ENCODE measurements at regions not wholly inside any gene's neighbourhood (a gene's known extent, or its start where the extent isn't known, plus 50 kb on each side); places are given as distances from the start of the nearest gene placed in this dataset.
"Not testable (repeated sequence)": the region's sequence is repeated elsewhere in the genome, so short reads cannot be mapped to it uniquely, and the experiment has no call there.

DNA sequence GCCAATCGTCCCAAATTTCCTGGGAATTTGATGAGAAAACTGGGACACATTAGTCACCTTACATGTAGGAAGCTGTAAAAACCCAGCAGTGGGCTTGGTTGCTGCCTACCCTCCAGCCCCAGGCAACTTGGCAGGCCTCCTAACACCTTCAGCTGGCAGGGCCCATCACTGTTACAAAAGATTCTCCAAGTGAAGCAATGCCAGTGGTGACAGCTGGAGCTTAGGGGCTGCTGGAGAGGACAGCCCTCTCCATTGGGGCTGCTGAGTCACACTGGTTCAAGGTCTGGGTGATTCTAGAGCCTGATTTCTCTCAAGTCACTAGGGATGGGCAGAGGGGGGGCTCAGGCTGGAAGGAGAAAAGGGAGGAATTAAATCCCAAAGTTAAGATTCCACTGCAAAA is 180.6 kb downstream of the COPRS start:
- no peak for DNase-seq (ENCODE audit: low read depth in 2 of 2)

- no peak for DNase-seq (ENCODE audit: low read depth in 2 of 2)
Observed at GRCh38 chr17:31677681-31678080, 181.4 kb downstream of the COPRS start.

DNA sequence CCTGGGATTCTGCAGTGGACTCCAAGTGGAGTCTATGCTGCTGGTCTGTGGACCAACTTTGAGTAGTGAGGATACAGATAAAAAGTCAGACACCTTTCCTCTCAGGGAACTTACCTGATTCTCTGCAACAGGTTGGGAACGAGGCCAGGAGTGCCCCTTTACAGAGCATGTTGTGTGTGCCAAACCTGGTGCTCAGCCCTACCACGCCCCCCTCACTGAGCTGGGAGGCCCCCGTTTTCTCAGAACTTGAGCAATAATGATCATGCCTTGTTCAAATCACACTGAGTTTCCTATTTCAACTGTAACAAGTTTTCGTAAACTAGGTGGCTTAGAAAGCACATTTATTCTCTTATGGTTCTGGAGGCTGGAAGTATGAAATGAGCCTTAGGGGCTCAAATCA is 182.0 kb downstream of the COPRS start:
- DNase-seq (ENCODE audit: low read depth in 2 of 2): no peak

- DNase-seq (ENCODE audit: low read depth in 2 of 2): not testable (repeated sequence)
Observed at GRCh38 chr17:31675392-31675791, 183.7 kb downstream of the COPRS start.

GRCh38 chr17:31674717-31675349 is 184.2 kb downstream of the COPRS start:
- no peak for DNase-seq (ENCODE audit: low read depth in 2 of 2)

- no peak for DNase-seq (ENCODE audit: low read depth in 2 of 2)
Observed at GRCh38 chr17:31674305-31674704, 184.7 kb downstream of the COPRS start.

DNA sequence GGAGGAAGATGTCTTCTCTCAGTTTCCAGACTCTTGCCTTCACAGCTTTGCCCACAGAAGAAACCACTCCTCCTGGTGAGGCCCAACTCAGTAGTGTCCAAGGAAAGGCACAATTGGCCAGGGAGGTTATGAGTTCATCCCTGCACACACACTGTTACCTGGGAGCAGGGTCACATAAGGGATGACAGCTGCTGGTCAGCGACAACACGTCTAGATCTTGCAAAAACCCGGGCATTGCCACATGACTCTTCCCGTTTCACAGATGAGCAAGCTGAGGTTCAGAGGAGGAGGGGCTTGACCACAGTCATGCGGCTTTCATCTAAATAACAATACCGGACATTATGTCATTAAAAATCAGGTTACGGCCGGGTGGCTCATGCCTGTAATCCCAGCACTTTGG is 186.0 kb downstream of the COPRS start:
- no peak for DNase-seq (ENCODE audit: low read depth in 2 of 2)

DNA sequence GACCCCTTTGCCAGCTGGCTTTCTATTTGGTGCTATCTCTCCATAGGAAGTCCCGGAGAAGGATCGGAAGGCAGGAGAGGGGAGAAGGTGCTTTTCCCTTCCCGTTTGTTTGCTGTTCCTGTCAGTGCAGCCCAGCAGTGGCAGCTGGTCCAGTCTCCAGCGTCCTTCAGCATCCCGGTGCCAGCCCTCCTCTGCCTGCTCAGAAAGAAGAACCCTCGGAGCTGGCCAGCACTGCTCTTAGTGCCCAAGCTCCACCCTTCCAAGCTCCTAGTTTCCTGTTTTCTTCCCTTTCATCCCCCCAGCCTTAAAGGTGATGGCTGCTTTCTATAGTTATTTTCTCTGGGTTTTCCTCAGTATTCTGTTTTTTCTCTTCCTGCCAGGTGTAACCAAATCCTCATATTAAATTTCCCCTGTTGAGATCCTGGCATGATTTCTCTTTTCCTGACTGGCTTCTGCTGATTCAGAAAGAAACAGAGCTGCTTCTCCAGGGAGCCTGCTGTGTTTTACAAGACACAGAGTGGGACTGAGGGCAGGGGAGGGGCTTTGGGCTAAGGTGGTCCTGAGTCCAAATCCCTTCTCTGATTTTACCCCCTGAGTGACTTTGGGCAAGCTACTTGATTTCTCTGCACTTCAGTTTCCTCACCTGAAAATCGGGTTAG is 186.8 kb downstream of the COPRS start:
- DNase-seq (ENCODE audit: low read depth in 2 of 2): no peak

GRCh38 chr17:31663576-31663975 is 195.5 kb downstream of the COPRS start:
- DNase-seq (ENCODE audit: low read depth in 2 of 2): no peak

DNA sequence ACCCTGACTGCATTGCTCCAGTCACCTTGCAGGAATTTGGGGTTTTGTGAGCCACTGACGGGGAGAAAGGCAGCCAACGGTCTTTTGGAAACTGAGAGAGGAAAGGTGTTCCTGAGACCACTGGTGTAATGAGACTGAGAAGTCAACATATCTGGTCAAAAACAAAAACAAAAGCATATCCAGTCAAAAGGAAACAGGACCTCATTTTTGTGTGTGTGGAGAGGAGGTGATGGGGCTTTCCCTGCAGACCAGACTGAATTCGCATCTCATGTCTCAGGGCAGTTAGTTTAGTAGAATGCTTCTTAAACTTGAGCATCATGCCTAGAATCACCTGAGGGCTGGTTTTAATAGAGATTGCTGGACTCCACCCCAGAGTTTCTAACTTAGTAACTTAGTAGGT is 198.4 kb downstream of the COPRS start:
- DNase-seq (ENCODE audit: low read depth in 2 of 2): no peak

- no peak for DNase-seq (ENCODE audit: low read depth in 2 of 2)
Observed at GRCh38 chr17:31657876-31658275, 201.2 kb downstream of the COPRS start.

GRCh38 chr17:31654936-31655335 is 204.1 kb downstream of the COPRS start:
- peak; percentile 6 to 7 for DNase-seq (ENCODE audit: low read depth in 2 of 2)

DNA sequence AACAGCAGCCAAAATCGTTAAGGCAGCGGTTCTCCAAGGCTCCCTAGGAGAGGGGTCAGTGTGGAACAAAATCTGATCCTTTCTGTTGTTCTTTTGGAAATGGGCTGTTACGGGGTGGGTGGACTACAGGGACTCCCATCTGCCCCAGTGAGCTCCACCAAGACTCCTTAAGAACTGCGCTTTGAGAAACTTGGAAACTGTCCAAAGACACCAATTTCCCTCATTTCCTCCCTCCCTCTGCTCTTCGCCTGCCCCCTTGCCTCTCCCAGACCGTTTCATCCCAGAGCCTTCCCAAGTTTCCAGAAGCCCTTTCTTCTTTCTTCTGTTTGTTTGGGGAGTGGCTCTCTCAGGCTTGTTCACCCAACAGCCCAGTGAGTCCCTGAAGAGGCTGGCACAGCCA is 205.4 kb downstream of the COPRS start:
- no peak for DNase-seq (ENCODE audit: low read depth in 2 of 2)

- DNase-seq (ENCODE audit: low read depth in 2 of 2): no peak
Observed at GRCh38 chr17:31650756-31651520, 208.1 kb downstream of the COPRS start.

DNA sequence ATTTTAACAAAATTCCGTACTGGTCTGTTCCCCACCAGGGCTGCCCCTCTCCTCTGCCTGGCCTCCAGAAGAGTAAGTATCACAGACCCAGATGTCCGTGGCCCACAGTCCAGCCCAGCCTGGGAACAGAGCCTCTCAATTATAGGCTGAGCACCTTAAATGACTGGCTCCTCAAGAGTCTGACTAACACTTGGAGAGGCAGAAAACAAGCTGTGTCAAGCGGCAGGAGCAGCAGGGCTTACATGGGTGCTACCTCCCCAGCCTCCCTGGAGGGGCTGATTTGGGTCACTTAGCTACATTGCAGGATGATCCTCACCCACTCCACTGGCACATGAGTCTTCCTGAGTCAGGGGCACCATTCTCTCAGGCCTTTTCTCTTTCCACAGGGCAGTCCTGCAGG is 209.7 kb downstream of the COPRS start:
- DNase-seq (ENCODE audit: low read depth in 2 of 2): no peak

GRCh38 chr17:31647661-31648060 is 211.4 kb downstream of the COPRS start:
- no peak for DNase-seq (ENCODE audit: low read depth in 2 of 2)

- DNase-seq (ENCODE audit: low read depth in 2 of 2): no peak
Observed at GRCh38 chr17:31646642-31647041, 212.4 kb downstream of the COPRS start.

DNA sequence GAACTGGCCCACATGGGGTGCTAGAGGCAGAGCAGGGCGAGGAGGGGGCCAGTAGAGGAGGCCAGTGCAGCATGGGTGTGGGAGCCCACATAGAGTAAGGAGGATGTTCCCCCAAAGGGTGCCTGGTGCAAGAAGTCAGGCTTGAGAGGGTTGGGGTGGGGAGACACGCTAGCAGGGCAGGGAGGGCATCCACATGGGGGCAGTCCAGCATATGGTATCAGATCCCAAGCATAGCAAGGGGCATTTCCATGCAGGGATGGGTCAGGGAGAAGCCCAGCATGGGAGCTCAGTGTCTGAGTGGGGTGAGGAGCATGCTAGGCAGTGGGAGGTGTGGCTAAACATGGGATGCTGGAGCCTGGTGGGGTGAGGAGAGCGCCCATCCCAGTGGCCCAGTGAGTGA is 213.7 kb downstream of the COPRS start:
- no peak for DNase-seq (ENCODE audit: low read depth in 2 of 2)

- no peak for DNase-seq (ENCODE audit: low read depth in 2 of 2)
Observed at GRCh38 chr17:31631766-31632165, 227.3 kb downstream of the COPRS start.

- not testable (repeated sequence) for DNase-seq (ENCODE audit: low read depth in 2 of 2)
Observed at GRCh38 chr17:31630866-31631265, 228.2 kb downstream of the COPRS start.

DNA sequence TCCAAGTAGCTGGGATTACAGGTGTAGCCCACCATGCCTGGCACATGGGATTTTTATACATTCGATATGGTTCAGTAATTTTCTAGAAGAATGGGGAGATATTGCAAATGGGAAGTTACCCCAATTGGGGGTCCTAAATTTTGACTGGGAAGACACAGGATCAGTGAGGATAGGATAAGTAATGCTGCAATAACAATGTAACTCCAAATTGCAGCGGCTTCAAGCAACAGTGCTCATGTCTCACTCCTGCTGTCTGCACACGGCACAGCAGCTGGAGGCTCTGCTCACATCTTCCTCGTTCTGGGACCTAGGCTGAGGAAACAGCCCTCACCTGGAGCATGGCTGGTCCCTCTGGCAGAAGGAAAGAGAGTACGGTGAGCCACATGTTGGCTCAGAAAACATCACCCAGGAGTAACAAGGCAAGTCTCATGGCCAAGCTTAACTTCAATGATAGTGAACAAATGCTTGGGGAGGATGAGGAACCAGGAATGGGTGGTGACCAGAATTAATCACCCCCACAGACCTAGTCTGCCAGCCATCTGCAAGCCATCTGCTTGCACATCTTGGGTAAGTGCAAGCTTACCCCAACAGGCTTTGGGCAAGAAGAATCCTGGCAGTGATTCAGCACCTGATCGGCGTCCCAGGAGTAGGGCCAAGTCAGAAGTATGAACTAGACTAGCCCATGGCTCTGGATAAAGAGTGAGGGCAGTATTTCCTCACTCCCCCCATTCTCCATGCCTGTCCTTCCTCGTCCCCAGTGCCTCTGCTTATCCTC is 229.2 kb downstream of the COPRS start:
- no peak for DNase-seq (ENCODE audit: low read depth in 2 of 2)

- no peak for DNase-seq (ENCODE audit: low read depth in 2 of 2)
Observed at GRCh38 chr17:31627960-31628359, 231.1 kb downstream of the COPRS start.

All from stimulated activated CD8-positive, alpha-beta memory T cell treated with anti-CD3 and anti-CD28 coated beads, Interleukin-2, amount 100 ng/mL, for 48 hours (primary cell).